ENCODE measurements at regions not wholly inside any gene's neighbourhood (a gene's known extent, or its start where the extent isn't known, plus 50 kb on each side); places are given as distances from the start of the nearest gene placed in this dataset.

DNA sequence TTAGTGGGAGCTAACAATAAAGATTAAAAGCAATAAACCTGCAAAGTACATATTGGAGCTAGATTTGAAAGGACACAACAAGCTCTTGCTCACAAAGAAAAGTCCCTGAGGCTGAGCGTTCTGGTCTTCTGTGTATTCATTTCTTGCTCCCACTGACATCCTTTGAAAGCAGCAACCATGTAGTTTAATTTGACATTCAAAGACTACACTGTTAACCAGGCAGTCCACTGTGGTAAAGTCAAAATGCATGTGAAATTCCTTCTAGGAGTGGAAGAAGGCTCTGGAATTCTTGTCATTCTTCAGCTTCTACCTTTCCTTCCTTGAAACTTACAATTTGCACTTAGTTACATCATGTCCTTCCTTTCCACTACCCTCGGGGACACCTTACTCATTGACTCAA is 480.7 kb downstream of the CSNK1G3 start:
- TF ChIP-seq ZNF8 (CRISPR knock-in tag; IDR thresholded peaks at IDR 0.05) (no peak), RARB (CRISPR knock-in tag; IDR thresholded peaks at IDR 0.05) (no peak), PPARA (CRISPR knock-in tag; IDR thresholded peaks at IDR 0.05; ENCODE audit: borderline replicate concordance) (no peak), ZFP30 (CRISPR knock-in tag; IDR thresholded peaks at IDR 0.05) (no peak), TCF4 (CRISPR knock-in tag; IDR thresholded peaks at IDR 0.05; ENCODE audit: borderline replicate concordance) (no peak), ARNTL (CRISPR knock-in tag; IDR thresholded peaks at IDR 0.05; ENCODE audit: borderline replicate concordance, low read depth) (no peak)
- TF ChIP-seq, protein P1, sequence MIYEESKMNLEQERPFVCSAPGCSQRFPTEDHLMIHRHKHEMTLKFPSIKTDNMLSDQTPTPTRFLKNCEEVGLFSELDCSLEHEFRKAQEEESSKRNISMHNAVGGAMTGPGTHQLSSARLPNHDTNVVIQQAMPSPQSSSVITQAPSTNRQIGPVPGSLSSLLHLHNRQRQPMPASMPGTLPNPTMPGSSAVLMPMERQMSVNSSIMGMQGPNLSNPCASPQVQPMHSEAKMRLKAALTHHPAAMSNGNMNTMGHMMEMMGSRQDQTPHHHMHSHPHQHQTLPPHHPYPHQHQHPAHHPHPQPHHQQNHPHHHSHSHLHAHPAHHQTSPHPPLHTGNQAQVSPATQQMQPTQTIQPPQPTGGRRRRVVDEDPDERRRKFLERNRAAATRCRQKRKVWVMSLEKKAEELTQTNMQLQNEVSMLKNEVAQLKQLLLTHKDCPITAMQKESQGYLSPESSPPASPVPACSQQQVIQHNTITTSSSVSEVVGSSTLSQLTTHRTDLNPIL (CRISPR knock-in tag; IDR thresholded peaks at IDR 0.05; ENCODE audit: low read depth) = no peak
